Mesenchymal stem cell (in vitro differentiated cells and primary cell): ENCODE measurements at regions not wholly inside any gene's neighbourhood (a gene's known extent, or its start where the extent isn't known, plus 50 kb on each side); places are given as distances from the start of the nearest gene placed in this dataset.

Experiments used
- DNase-seq: peaks from one replicate; pipeline ENCODE4 v3.0.0-alpha.2; 2013
- H2AFZ ChIP-seq: one replicate; pipeline ENCODE4 v1.6.1; 2013; ENCODE audit warnings: low read depth, mild to moderate bottlenecking, control low read depth, inconsistent platforms, low read length, moderate library complexity
- H2AK5ac ChIP-seq: 2 replicates; pipeline ENCODE4 v1.6.1; 2013; ENCODE audit warnings: low read length, moderate library complexity, mild to moderate bottlenecking, inconsistent platforms; ENCODE audit not compliant: severe bottlenecking
- H2BK120ac ChIP-seq: one replicate; pipeline ENCODE4 v1.6.1; 2013; ENCODE audit warnings: low read depth, mild to moderate bottlenecking, inconsistent platforms, low read length, moderate library complexity
- H2BK12ac ChIP-seq, 2 experiments: one replicate each; pipeline ENCODE4 v1.6.1; 2013; ENCODE audit warnings: inconsistent platforms in 2 of 2, low read length in 2 of 2, mild to moderate bottlenecking in 2 of 2, moderate library complexity in 2 of 2, control low read depth in 1 of 2
- H2BK15ac ChIP-seq: one replicate; pipeline ENCODE4 v1.6.1; 2013; ENCODE audit warnings: mild to moderate bottlenecking, low read depth, inconsistent platforms; ENCODE audit not compliant: poor library complexity, severe bottlenecking
- H2BK5ac ChIP-seq: 2 replicates; pipeline ENCODE4 v1.6.1; 2013; ENCODE audit warnings: low read depth, mild to moderate bottlenecking, low read length, control low read depth, inconsistent platforms; ENCODE audit not compliant: poor library complexity, severe bottlenecking
- H3K14ac ChIP-seq, 2 experiments: one replicate each; pipeline ENCODE4 v1.6.1; 2013; ENCODE audit warnings: inconsistent platforms in 2 of 2, low read length in 2 of 2, control low read depth in 1 of 2, mild to moderate bottlenecking in 1 of 2, moderate library complexity in 1 of 2
- H3K18ac ChIP-seq, 2 experiments: one replicate each; pipeline ENCODE4 v1.6.1; 2013; ENCODE audit warnings: inconsistent platforms in 2 of 2, low read length in 2 of 2, control low read depth in 1 of 2, low read depth in 1 of 2, mild to moderate bottlenecking in 1 of 2
- H3K23ac ChIP-seq, 2 experiments: one replicate each; pipeline ENCODE4 v1.6.1; 2013; ENCODE audit warnings: inconsistent platforms in 2 of 2, low read length in 2 of 2, mild to moderate bottlenecking in 2 of 2, moderate library complexity in 2 of 2, control low read depth in 1 of 2
- H3K27ac ChIP-seq: 2 replicates; pipeline ENCODE4 v1.5.1; 2013; ENCODE audit warnings: mild to moderate bottlenecking, moderate library complexity, low read length, control low read depth, inconsistent platforms; ENCODE audit not compliant: poor library complexity, severe bottlenecking
- H3K27me3 ChIP-seq, 2 experiments: 2 replicates each; pipeline versions ENCODE4 v1.6.1 to v1.7.0; 2013; ENCODE audit warnings: low read length in 2 of 2, mild to moderate bottlenecking in 2 of 2, moderate library complexity in 2 of 2, control low read depth in 1 of 2, inconsistent platforms in 1 of 2; ENCODE audit not compliant: control insufficient read depth in 1 of 2, insufficient read depth in 1 of 2
- H3K36me3 ChIP-seq, 2 experiments: 2 replicates each; pipeline versions ENCODE4 v1.6.1 to v1.7.0; 2013; ENCODE audit warnings: low read length in 2 of 2, control low read depth in 1 of 2, inconsistent platforms in 1 of 2, low read depth in 1 of 2, mild to moderate bottlenecking in 1 of 2; ENCODE audit not compliant: insufficient read depth in 2 of 2, control insufficient read depth in 1 of 2
- H3K4ac ChIP-seq, 2 experiments: one replicate each; pipeline ENCODE4 v1.6.1; 2013; ENCODE audit warnings: inconsistent platforms in 2 of 2, low read length in 2 of 2, mild to moderate bottlenecking in 2 of 2, moderate library complexity in 2 of 2, control low read depth in 1 of 2, low read depth in 1 of 2
- H3K4me1 ChIP-seq: 2 replicates; pipeline ENCODE4 v1.6.1; 2013; ENCODE audit warnings: low read depth, low read length, control low read depth; ENCODE audit not compliant: control insufficient read depth, insufficient read depth
- H3K4me2 ChIP-seq: 2 replicates; pipeline ENCODE4 v1.6.1; 2013; ENCODE audit warnings: low read length, mild to moderate bottlenecking, inconsistent platforms; ENCODE audit not compliant: poor library complexity, severe bottlenecking
- H3K4me3 ChIP-seq, 2 experiments: 2 replicates each; pipeline versions ENCODE4 v1.5.1 to v1.7.0; 2013; ENCODE audit warnings: low read length in 2 of 2, mild to moderate bottlenecking in 2 of 2, control low read depth in 1 of 2, low read depth in 1 of 2; ENCODE audit not compliant: insufficient read depth in 1 of 2
- H3K79me1 ChIP-seq: replicated peaks from 2 replicates; pipeline ENCODE4 v1.6.1; 2013; ENCODE audit warnings: mild to moderate bottlenecking, control low read depth, low read length, inconsistent platforms; ENCODE audit not compliant: poor library complexity, severe bottlenecking
- H3K9ac ChIP-seq: 2 replicates; pipeline ENCODE4 v1.7.0; 2013; ENCODE audit warnings: mild to moderate bottlenecking, low read length, moderate library complexity
- H3K9me3 ChIP-seq: 2 replicates; pipeline ENCODE4 v1.7.0; 2013; ENCODE audit warnings: mild to moderate bottlenecking, low read length; ENCODE audit not compliant: control insufficient read depth
- H4K8ac ChIP-seq: one replicate; pipeline ENCODE4 v1.6.1; 2013; ENCODE audit warnings: inconsistent platforms, mild to moderate bottlenecking, low read length, moderate library complexity
- H4K91ac ChIP-seq: one replicate; pipeline ENCODE4 v1.6.1; 2013; ENCODE audit warnings: mild to moderate bottlenecking, low read length, inconsistent platforms
- WGBS: methylation state at CpG from one replicate; pipeline ENCODE4 v1.1.7; 2013; ENCODE audit warnings: mixed read lengths; 5-methylcytosine and 5-hydroxymethylcytosine counted together

- H3K9ac ChIP-seq, result no peak overlapping the region
- no peak overlapping the region for H3K23ac ChIP-seq
- no peak overlapping the region for H2BK12ac ChIP-seq
- no peak for DNase-seq
- no peaks in the 10 kb centered on the region for H3K4me1 ChIP-seq
- no peak overlapping the region for H3K4me3 ChIP-seq
- H3K4me2 ChIP-seq, result no peak overlapping the region
- peaks cover 7% of the 10 kb centered on the region for H3K9me3 ChIP-seq
- no peak overlapping the region for H3K18ac ChIP-seq
- no peak overlapping the region for H2BK15ac ChIP-seq
- no peak overlapping the region for H3K27ac ChIP-seq
- no peak overlapping the region for H3K14ac ChIP-seq
- no peak overlapping the region for H4K91ac ChIP-seq
- H3K36me3 ChIP-seq, result no peaks in the 10 kb centered on the region
- no peak overlapping the region for H3K4ac ChIP-seq
- peaks cover 0 to 19% of the 10 kb centered on the region in 2 experiments for H3K27me3 ChIP-seq
- 39% methylated on average over 6 of the region's 6 CpGs for WGBS
- no peak overlapping the region for H4K8ac ChIP-seq
- no peak overlapping the region for H2BK5ac ChIP-seq
- no peak overlapping the region for H2AFZ ChIP-seq
- H3K79me1 ChIP-seq, result no peaks in the 10 kb centered on the region
- no peak overlapping the region for H2BK120ac ChIP-seq
- H2AK5ac ChIP-seq, result no peak overlapping the region
These were observed 377.5 kb downstream of the MED10 start for GRCh38 chr5:6000867-6001266.

GRCh38 chr5:5995819-5996218 lies 382.5 kb downstream of the MED10 start:
- no peak overlapping the region for H4K91ac ChIP-seq
- H2AK5ac ChIP-seq, result no peak overlapping the region
- H3K36me3 ChIP-seq, result no peaks in the 10 kb centered on the region
- H3K23ac ChIP-seq, result no peak overlapping the region
- H3K4me1 ChIP-seq, result no peaks in the 10 kb centered on the region
- DNase-seq, result no peak
- H2BK12ac ChIP-seq, result no peak overlapping the region
- H3K9me3 ChIP-seq, result peaks cover 37% of the 10 kb centered on the region
- H3K18ac ChIP-seq, result no peak overlapping the region
- H2AFZ ChIP-seq, result no peak overlapping the region
- peak overlapping the region in 1 of 2 experiments; percentile 21 for H3K4me3 ChIP-seq
- H2BK5ac ChIP-seq, result no peak overlapping the region
- no peak overlapping the region for H2BK15ac ChIP-seq
- H3K14ac ChIP-seq, result no peak overlapping the region
- H3K4me2 ChIP-seq, result no peak overlapping the region
- H3K9ac ChIP-seq, result no peak overlapping the region
- H3K4ac ChIP-seq, result no peak overlapping the region
- no peak overlapping the region for H3K27ac ChIP-seq
- peaks cover 0 to 5% of the 10 kb centered on the region in 2 experiments for H3K27me3 ChIP-seq
- H2BK120ac ChIP-seq, result no peak overlapping the region
- H3K79me1 ChIP-seq, result no peaks in the 10 kb centered on the region
- H4K8ac ChIP-seq, result no peak overlapping the region

DNA sequence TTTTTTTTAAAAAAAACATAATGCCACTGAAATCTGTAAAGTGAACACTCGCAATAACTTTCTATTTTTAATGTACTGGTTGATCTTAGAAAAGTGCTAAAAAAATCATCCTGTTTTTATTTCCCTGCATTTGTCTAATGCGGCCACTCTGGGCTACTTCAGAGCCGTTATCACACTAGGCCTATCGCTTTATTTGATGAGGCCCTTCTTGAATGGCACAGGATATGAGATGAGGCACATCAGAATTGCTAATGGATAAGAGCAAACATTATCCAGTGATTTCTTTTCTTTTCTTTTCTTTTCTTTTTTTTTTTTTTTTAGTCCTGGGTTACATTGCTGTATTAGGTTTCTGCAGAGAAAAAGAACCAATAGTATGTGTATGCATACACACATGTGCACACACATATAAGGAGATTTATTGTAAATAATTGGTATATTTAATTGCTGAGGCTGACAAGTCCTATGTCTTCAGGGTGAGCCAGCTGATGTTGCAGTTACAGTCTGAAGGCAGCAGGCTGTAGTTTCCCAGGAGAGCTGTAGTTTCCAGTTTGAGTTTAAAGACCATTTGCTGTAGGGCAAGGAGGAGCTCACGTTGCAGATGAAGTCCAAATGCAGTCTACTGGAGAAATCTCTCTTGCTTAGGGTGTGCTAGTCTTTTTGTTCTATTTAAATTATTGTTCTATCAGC lies 391.7 kb downstream of the MED10 start:
- H4K8ac ChIP-seq, result no peak overlapping the region
- no peak overlapping the region for H2BK15ac ChIP-seq
- H3K14ac ChIP-seq, result no peak overlapping the region
- peaks cover 0 to 12% of the 10 kb centered on the region in 2 experiments for H3K27me3 ChIP-seq
- no peak for DNase-seq
- H3K4ac ChIP-seq, result no peak overlapping the region
- H3K79me1 ChIP-seq, result no peaks in the 10 kb centered on the region
- H3K4me3 ChIP-seq, result no peak overlapping the region
- no peak overlapping the region for H3K4me2 ChIP-seq
- no peak overlapping the region for H3K27ac ChIP-seq
- H2AK5ac ChIP-seq, result no peak overlapping the region
- H3K9ac ChIP-seq, result no peak overlapping the region
- no peaks in the 10 kb centered on the region for H3K9me3 ChIP-seq
- no peak overlapping the region for H2AFZ ChIP-seq
- H3K18ac ChIP-seq, result no peak overlapping the region
- H3K4me1 ChIP-seq, result no peaks in the 10 kb centered on the region
- H2BK12ac ChIP-seq, result no peak overlapping the region
- no peak overlapping the region for H2BK120ac ChIP-seq
- H4K91ac ChIP-seq, result no peak overlapping the region
- no peak overlapping the region for H3K23ac ChIP-seq
- no peaks in the 10 kb centered on the region for H3K36me3 ChIP-seq
- 17% methylated on average over 1 of the region's 5 CpGs for WGBS
- no peak overlapping the region for H2BK5ac ChIP-seq

DNA sequence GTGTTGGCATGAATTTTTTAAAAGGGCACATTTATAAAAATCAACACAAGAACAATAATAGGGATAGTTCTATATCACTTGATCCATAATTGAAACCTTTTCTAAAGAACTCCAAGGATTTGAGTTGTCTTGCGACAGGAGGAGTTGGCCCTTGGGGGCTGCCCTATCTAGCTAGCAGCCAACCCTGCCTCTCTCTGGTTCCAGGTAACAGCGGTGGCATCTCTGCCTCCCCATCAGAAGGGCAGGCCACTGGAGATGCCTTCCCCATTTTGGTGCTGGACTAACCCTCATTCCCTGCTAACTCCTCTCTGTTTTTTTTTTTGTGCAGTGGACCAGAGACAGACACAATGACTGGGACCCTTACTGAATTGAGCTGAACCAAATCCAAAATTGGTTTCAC lies 393.0 kb downstream of the MED10 start:
- no peaks in the 10 kb centered on the region for H3K9me3 ChIP-seq
- no peak for DNase-seq

More for the DNA sequence above, 393.0 kb downstream of the MED10 start:
- Histone ChIP-seq H2BK5ac (no peak overlapping the region), H3K4me3 (no peak overlapping the region), H4K91ac (no peak overlapping the region), H3K4me1 (no peaks in the 10 kb centered on the region), H4K8ac (no peak overlapping the region), H3K27me3 (peaks cover 0 to 19% of the 10 kb centered on the region in 2 experiments), H2BK120ac (no peak overlapping the region), H2BK15ac (no peak overlapping the region), H2AK5ac (no peak overlapping the region), H3K4ac (no peak overlapping the region), H3K14ac (no peak overlapping the region), H3K79me1 (no peaks in the 10 kb centered on the region), H3K4me2 (no peak overlapping the region), H3K9ac (no peak overlapping the region), H3K18ac (no peak overlapping the region), H2BK12ac (no peak overlapping the region), H3K23ac (no peak overlapping the region), H2AFZ (no peak overlapping the region), H3K36me3 (no peaks in the 10 kb centered on the region), H3K27ac (no peak overlapping the region)
- WGBS, result 79% methylated on average over 2 of the region's 2 CpGs
